GM21528 (cell line): ENCODE measurements at regions not wholly inside any gene's neighbourhood (a gene's known extent, or its start where the extent isn't known, plus 50 kb on each side); places are given as distances from the start of the nearest gene placed in this dataset.
"Not testable (repeated sequence)": the region's sequence is repeated elsewhere in the genome, so short reads cannot be mapped to it uniquely, and the experiment has no call there.

Source experiments
- ATAC-seq: cut with Tn5 transposase; IDR thresholded peaks from one replicate; pipeline ENCODE4 v1.9.1; 2021; ENCODE audit warnings: mild to moderate bottlenecking, moderate library complexity; ENCODE audit not compliant: unreplicated experiment, low FRiP score

GRCh38 chr12:78568321-78569020, 296.1 kb upstream of the SYT1 start:
- no peak for ATAC-seq

GRCh38 chr12:78571953-78572352, 292.6 kb upstream of the SYT1 start:
- no peak for ATAC-seq

- ATAC-seq = not testable (repeated sequence)
Observed at GRCh38 chr12:78575208-78575607, 289.4 kb upstream of the SYT1 start.

- ATAC-seq = no peak
Observed at GRCh38 chr12:78579846-78580245, 284.7 kb upstream of the SYT1 start.

GRCh38 chr12:78580296-78580695, 284.3 kb upstream of the SYT1 start:
- ATAC-seq = no peak

GRCh38 chr12:78584695-78585094, 279.9 kb upstream of the SYT1 start:
- ATAC-seq = no peak

GRCh38 chr12:78585132-78585531, 279.4 kb upstream of the SYT1 start:
- ATAC-seq = no peak

GRCh38 chr12:78586790-78587189, 277.8 kb upstream of the SYT1 start:
- no peak for ATAC-seq

GRCh38 chr12:78599366-78599765, 265.2 kb upstream of the SYT1 start:
- ATAC-seq = no peak

GRCh38 chr12:78600541-78600940, 264.0 kb upstream of the SYT1 start:
- ATAC-seq = no peak

GRCh38 chr12:78611504-78611903, 253.1 kb upstream of the SYT1 start:
- no peak for ATAC-seq

- no peak for ATAC-seq
Observed at GRCh38 chr12:78612190-78612589, 252.4 kb upstream of the SYT1 start.

- ATAC-seq = no peak
Observed at GRCh38 chr12:78617683-78618082, 246.9 kb upstream of the SYT1 start.

- ATAC-seq = no peak
Observed at GRCh38 chr12:78622529-78623195, 241.9 kb upstream of the SYT1 start.

GRCh38 chr12:78628491-78629100, 236.0 kb upstream of the SYT1 start:
- no peak for ATAC-seq

GRCh38 chr12:78636231-78636855, 228.2 kb upstream of the SYT1 start:
- ATAC-seq = no peak

- ATAC-seq = no peak
Observed at GRCh38 chr12:78641837-78642423, 222.6 kb upstream of the SYT1 start.

GRCh38 chr12:78645956-78646355, 218.6 kb upstream of the SYT1 start:
- ATAC-seq = no peak

- no peak for ATAC-seq
Observed at GRCh38 chr12:78651755-78652154, 212.8 kb upstream of the SYT1 start.

- ATAC-seq = no peak
Observed at GRCh38 chr12:78666584-78666983, 198.0 kb upstream of the SYT1 start.

GRCh38 chr12:78671295-78671694, 193.3 kb upstream of the SYT1 start:
- no peak for ATAC-seq
